HG03175 (cell line): ENCODE measurements at regions not wholly inside any gene's neighbourhood (a gene's known extent, or its start where the extent isn't known, plus 50 kb on each side); places are given as distances from the start of the nearest gene placed in this dataset.

Source experiments
- ATAC-seq: cut with Tn5 transposase; IDR thresholded peaks from one replicate; pipeline ENCODE4 v1.9.1; 2021; ENCODE audit warnings: mild to moderate bottlenecking, moderate library complexity; ENCODE audit not compliant: unreplicated experiment

- no peak for ATAC-seq
These were observed 408.1 kb upstream of the ZNF608 start for GRCh38 chr5:125154301-125155110.

DNA sequence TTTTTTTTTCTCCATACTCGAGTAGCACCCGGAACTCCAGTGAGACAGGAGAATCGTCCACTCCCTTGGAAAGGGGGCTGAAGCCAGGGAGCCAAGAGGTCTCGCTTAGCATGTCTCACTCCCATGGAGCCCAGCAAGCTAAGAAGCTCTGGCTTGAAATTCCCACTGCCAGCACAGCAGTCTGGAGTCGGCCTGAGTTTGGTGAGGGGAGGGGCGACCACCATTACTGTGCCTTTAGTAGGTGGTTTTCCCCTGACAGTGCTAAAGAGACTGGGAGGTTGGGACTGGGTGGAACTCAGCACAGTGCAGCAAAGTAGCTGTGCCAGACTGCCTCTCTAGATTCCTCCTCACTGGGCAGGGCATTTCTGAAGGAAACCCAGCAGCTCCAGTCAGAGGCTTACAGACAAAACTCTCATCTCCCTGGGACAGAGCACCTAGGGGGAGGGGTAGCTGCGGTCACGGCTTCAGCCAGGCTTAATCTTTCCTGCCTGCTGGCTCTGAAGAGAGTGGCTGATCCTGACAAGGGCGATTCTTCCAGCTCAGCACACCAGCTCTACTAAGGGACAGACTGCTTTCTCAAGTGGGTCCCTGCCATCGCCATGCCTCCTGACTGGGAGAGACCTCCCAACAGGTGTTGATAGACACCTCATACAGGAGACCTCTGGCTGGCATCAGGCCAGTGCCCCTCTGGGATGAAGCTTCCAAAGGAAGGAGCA, 414.5 kb upstream of the ZNF608 start:
- ATAC-seq, result no peak

DNA sequence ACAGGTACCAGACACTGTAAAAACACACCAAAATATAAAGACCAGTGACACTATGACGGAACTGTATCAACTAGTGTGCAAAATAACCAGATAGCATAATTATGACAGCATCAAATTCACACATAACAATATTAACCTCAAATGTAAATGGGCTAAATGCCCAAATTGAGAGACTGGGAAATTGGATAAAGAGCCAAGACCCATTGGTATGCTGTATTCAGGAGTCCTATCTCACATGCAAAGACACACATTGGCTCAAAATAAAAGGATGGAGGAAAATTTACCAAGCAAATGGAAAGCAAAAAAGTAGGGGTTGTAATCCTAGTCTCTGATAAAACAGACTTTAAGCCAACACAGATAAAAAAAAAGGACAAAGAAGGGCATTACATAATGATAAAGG, 416.3 kb upstream of the ZNF608 start:
- no peak for ATAC-seq

DNA sequence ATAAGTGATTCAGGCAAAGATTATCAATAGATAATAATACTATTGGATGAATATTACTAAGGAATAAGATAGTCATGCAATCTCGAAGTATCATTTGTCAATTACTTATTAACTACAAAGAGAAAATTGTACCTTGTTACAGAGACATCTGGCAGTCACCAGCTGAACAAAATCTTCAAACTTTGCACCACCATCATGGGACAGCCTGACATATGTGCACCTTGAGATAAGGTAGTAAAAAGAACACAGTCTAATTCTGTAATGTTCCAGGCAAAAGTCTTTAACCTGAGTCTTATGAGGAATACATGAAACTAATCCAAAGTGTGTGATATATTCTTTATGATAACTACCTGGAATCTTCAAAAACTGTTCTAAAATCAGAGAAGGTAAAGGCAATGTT, 423.0 kb upstream of the ZNF608 start:
- no peak for ATAC-seq

- ATAC-seq, result no peak
These were observed 425.2 kb upstream of the ZNF608 start for GRCh38 chr5:125171641-125172040.

DNA sequence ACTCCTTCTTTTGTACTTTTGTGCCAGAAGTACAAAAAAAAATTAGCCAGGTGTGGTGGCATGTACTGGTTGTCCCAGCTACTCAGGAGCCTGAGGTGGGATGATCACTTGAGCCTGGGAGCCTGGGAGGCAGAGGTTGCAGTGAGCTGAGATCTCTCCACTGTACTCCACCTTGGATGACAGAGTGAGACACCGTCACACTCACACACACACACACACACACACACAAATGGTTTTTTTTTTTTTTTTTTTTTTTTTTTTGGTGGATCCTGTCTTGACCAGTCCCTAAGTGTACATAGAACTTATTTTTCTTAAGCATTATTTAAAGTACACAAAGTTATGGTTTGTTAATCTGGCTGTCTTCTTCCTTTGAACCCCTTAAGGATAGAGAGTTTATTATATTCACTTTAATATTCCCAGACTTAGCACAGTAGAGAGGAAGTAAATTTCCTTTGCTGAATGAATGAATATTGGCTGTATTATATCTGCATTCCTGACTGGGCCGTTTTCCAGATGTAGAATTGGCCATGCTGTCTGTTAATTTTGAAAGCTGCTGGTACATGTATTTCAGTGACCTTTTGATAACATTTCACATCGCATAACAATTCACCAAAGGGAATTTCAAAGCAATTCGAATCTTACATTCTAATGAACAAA, 429.0 kb upstream of the ZNF608 start:
- no peak for ATAC-seq

DNA sequence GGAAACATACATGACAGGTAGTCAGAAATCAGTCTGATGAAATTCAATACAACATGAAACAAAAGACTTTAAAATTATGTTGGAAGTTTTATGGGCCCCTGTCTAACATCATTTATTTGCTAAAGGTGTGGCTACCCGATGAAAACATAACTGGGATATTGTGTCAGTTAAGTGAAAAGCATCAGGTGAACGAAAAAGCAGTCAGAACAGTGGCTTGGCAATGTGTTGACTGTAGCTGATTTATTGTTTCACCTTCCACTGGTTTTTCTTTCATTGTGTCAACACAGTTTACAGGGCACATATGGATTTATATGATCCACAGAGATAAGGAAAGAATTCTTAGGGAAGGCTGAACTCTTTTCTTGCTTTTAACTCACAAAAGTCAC, 429.6 kb upstream of the ZNF608 start:
- ATAC-seq, result no peak

GRCh38 chr5:125177340-125177739, 430.9 kb upstream of the ZNF608 start:
- no peak for ATAC-seq

DNA sequence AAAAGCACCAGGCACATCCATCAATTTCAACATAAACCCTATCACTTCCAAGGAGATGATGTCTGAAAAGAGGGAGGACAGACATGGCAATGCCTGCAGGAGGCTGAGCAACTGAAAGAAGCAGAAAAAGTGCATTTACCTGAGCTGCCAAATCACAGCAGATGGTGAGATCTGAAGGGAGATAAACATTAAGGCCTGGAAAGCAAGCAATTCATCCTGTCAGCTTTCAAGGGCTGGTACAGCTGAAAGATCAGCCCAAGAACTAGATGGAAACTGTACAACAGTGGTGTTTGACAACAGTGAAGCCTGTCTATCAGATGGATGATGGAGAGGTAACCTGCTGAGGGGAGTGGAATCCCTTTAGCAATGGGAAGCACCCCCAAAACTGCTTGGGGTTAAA, 433.2 kb upstream of the ZNF608 start:
- ATAC-seq, result no peak

DNA sequence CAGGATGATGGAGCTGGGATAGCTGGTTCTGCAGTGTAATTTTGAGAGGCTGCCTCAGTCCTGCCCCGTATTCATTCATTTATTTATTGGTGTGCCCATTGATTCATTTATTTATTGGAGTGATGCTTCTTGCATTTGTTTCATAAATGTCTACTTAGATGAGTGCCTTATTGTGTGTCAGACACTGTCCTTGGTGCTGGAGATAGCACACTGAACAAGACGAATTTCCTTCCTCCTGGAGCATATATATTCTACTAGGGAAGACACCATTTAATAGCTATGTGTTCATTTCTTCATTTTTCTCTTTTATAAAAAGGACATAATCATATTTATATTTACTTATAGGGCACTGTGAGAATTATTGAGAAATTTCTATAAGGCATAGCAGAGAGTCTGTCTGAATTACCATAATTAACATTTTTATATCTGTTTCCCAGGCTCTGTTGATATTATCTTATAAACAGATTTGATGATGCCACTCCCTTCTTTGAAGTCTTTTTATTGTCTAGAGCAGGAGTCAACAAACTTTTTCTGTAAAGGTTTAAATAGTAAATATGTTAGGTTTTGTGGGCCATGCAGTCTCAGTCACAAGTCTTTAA, 433.9 kb upstream of the ZNF608 start:
- no peak for ATAC-seq

DNA sequence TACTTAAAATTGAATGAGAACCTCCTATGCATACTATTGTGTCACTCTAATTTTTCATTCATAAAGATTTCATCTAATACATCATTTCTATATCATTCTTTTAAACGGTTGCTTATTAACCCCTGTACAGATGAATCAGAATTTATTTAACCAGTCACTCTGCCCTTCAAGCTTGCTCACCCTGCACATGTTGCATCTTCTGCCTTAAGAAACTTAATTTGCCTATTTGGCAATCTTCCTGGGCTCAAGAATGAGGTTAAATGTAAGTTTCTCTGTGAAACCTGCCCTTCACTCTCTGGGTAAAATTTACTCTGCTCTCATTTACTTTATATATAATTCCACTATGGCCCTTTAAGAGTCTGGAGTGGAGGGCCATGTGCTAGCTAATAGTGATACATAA, 434.7 kb upstream of the ZNF608 start:
- ATAC-seq, result no peak

DNA sequence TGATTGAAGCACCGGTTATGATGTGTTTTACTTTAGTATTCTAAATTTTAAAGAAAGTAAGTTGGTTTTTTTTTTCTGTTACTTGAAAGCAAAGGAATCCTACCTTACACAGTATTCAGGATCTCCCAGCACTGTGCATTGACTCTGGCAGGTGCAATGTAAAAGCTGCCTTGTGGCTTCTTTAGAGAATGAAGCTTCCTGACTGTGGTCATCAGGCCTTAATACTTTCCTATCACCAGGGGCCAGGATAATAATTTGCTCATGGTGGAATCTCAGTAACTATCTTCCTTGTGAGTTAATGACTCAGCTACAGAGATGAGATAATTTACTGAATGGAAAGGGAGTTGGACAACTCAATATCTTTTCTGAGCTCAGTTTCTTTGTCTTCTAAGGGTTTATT, 435.5 kb upstream of the ZNF608 start:
- ATAC-seq, result no peak

DNA sequence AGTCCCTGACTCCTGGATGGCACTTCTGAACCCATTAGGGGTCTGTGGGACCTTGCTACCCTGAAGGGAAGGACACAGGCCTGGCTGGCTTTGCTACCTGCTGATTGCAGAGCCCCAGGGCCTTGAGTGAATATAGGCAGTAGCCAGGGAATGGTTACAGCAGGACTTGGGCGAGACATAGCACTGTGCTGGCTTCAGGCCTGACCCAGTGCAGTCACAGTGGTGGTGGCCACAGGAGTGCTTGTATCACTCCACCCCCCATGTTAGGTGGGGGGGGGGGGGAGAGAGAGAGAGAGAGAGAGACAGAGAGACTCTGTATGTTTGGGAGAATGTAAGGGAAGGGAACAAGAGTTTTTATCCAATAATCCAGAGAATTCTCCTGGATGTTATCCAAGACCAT, 439.3 kb upstream of the ZNF608 start:
- no peak for ATAC-seq

GRCh38 chr5:125186911-125187375, 440.5 kb upstream of the ZNF608 start:
- ATAC-seq, result no peak

DNA sequence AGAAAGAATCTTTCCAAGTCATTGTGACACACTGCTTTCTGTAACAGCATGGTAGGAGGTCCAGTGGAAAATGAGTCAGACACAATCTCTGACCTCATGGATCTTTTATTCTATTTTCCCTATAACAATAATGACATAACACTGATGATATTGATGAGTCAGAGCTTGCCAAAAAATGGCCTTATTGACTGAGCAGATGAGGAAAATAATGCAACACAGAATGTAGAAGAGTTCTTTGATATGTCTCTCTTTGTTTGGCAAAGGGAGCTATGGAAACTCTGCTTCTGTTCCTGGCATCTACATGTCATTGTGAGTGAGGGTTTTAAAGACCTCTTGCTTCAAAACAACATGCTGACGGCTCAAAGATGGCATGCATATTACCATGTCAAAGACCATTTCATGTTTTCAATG, 443.1 kb upstream of the ZNF608 start:
- no peak for ATAC-seq

- no peak for ATAC-seq
These were observed 444.0 kb upstream of the ZNF608 start for GRCh38 chr5:125190232-125191087.

DNA sequence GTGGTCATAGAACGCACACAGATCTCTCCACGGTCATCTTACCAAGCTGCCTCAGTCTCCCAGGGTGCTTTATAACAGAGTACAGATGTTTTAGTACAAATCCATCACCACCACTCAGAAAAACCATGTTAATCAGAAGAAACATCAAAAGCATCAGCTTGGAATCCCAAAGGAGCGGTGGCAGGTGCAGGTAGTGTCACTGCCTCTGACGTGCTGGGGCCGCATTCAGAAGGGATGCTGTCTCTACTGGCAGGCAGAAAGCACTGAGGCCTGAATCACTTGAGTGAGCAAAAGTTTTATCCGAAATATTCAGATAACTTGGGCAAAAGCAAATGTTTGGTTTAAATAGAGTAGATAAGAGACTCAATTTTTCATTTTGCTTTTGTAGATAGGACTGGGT, 448.4 kb upstream of the ZNF608 start:
- no peak for ATAC-seq

GRCh38 chr5:125196481-125197111, 450.2 kb upstream of the ZNF608 start:
- ATAC-seq, result no peak

DNA sequence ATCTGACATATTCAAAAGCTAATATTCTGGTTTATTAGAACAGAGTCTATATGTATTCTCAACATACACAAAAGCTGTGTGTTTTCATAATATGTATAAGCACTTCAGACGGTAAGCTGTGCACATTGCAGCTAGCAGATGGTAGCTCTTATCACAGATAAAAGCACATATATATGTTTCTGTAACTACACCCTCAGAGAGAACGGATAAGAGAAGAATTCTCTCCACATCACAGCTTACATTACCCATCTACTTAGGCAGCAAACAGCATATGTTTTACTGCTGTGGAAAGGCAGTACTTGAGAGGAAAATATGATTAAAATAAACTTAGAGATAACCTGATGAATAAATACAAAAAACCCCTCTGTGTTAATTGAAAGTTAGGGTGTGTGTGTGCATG, 450.9 kb upstream of the ZNF608 start:
- no peak for ATAC-seq
